ENCODE measurements at regions not wholly inside any gene's neighbourhood (a gene's known extent, or its start where the extent isn't known, plus 50 kb on each side); places are given as distances from the start of the nearest gene placed in this dataset.

DNA sequence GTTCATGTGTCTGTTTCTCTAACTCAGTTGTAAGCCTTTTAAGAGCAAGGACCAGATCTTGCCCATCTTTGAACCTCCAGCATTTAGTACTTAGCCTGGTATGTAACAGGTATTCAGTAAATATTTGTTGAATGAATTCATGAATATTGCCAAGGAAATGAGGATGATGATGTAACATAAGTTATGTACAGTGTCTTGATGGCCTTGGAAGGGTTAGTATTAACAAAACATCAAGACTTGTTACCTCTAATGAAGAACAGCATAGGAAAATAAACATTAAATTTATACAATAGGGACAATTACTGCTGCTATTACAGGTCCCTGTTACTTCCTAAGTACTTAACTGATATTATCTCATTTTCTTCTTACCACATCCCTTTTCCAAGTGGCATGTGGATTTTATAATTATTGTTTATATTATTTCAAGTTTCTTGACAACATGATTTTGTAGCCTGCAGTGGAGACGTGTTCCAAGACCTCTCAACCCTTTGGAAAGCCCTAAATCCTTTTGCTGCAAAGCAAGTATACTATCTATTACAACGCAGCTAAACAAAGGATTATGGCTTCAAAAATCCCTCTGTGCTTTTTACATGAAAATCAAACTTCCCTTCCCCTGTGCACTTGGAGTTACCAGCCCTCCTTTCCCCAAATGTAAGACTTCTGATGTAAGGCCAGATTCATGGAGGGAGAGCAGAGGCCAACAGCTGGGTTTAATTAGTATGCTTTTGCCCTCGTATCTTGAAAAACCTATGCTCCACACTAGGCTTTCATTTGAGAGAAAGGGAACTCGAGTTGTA lies 77.4 kb upstream of the SMIM36 start:
- no peak for DNase-seq
- peak overlapping the region in 2 of 4 donors; percentile 35 to 61 for H3K27ac ChIP-seq
- TF ChIP-seq CTCF (IDR thresholded peaks at IDR 0.05) (no peak), POLR2A (IDR thresholded peaks at IDR 0.05) (no peak)

DNA sequence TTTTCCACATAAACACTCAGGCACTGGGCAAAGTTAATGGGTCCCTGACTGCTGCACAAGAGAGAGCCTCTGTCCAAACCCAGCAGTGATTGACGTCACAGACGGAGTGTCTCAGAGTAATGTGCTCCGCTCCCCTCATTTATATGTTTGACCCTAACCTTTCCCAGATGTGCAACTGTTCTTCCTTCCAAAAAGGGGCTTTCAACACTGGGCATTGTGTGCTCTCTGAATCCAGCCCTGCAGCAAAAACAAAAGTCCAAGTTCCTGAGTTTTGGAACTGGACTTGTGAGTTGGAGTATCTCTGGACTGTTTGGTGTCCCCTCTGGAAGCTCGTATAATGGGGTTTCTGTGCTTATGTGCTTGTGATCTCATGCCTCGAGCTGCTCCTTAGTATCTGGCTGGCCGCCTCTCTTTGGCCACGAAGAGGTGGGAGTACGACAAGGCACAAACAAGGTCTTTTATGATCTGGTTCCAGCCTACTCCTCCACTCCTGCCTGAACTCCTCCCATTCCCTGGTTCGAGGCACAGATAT lies 76.4 kb upstream of the SMIM36 start:
- Histone ChIP-seq H3K27me3 (no peaks in the 10 kb centered on the region), H3K27ac (peak overlapping the region in 2 of 4 donors; percentile 35 to 61), H3K4me3 (no peak overlapping the region), H3K9me3 (no peaks in the 10 kb centered on the region), H3K36me3 (no peaks in the 10 kb centered on the region), H3K4me1 (peaks cover 0 to 10% (median 0%) of the 10 kb centered on the region in 4 donors)
- DNase-seq, result peak in 1 of 3 donors; percentile 54
- TF ChIP-seq CTCF (IDR thresholded peaks at IDR 0.05) (no peak), POLR2A (IDR thresholded peaks at IDR 0.05) (no peak)

More for the DNA sequence above, 77.4 kb upstream of the SMIM36 start:
- Histone ChIP-seq H3K4me3 (no peak overlapping the region), H3K36me3 (no peaks in the 10 kb centered on the region), H3K27me3 (no peaks in the 10 kb centered on the region), H3K4me1 (peaks cover 0 to 10% (median 0%) of the 10 kb centered on the region in 4 donors), H3K9me3 (no peaks in the 10 kb centered on the region)

DNA sequence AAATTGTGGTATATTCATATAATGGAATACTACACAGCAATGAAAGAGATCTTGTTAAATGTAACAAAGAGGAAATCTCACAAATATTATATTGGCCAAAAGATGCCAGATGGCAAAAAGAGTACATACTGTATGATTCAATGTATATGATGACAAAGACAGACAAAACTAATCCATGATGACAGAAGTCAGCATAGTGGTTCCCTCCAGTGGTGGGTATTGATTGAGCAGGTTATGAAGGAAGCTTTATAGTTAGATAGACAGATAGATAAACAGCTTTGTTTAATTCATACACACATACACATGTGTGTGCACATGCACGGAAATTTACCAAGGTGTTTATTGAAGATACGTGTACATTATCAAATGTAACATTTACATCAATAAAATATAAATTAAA lies 74.4 kb upstream of the SMIM36 start:
- TF ChIP-seq CTCF (IDR thresholded peaks at IDR 0.05) (no peak), POLR2A (IDR thresholded peaks at IDR 0.05) (no peak)
- no peaks in the 10 kb centered on the region for H3K36me3 ChIP-seq
- no peaks in the 10 kb centered on the region for H3K27me3 ChIP-seq
- peaks cover 0 to 10% (median 0%) of the 10 kb centered on the region in 4 donors for H3K4me1 ChIP-seq
- no peak for DNase-seq
- no peak overlapping the region for H3K27ac ChIP-seq
- no peaks in the 10 kb centered on the region for H3K9me3 ChIP-seq
- H3K4me3 ChIP-seq, result no peak overlapping the region

GRCh38 chr17:55584861-55585260 lies 73.6 kb upstream of the SMIM36 start:
- peaks cover 0 to 10% (median 0%) of the 10 kb centered on the region in 4 donors for H3K4me1 ChIP-seq

DNA sequence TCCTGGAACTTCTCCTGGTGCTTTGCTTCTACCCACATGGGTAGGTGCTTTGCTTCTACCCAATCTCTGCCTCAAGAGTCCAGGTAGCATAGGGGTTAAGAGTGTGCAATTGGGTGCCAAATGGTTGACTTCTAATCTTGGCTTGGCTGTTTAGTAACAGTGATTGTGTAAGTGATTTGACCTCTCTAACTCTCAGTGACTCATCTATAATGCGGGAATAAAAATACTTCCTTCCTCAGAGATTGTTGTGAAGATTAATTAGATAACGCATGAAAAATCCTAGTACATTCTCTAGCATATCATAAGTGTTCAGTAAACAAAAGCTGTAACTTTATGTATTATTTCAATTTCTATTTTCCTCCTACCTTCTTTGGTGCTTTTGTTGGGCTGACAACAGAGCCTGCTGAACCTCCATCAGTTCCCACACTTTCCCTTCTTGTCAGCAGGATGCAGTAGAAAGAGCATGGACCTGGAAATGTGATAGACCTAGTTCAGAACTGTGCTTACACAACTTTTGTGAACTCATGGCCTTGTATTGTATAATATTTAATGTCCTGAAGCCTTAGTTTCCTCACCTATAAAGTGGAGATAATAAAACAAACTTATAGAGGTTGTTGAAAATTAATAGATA lies 72.9 kb upstream of the SMIM36 start:
- Histone ChIP-seq H3K27me3 (no peaks in the 10 kb centered on the region), H3K4me3 (no peak overlapping the region), H3K9me3 (no peaks in the 10 kb centered on the region), H3K36me3 (no peaks in the 10 kb centered on the region), H3K4me1 (peaks cover 0 to 10% (median 0%) of the 10 kb centered on the region in 4 donors), H3K27ac (peak overlapping the region in 1 of 4 donors; percentile 27)
- DNase-seq, result no peak
- TF ChIP-seq CTCF (IDR thresholded peaks at IDR 0.05) (no peak), POLR2A (IDR thresholded peaks at IDR 0.05) (no peak)

More at GRCh38 chr17:55584861-55585260, 73.6 kb upstream of the SMIM36 start:
- Histone ChIP-seq H3K9me3 (no peaks in the 10 kb centered on the region), H3K27me3 (no peaks in the 10 kb centered on the region), H3K27ac (no peak overlapping the region), H3K36me3 (no peaks in the 10 kb centered on the region), H3K4me3 (no peak overlapping the region)
- no peak for TF ChIP-seq CTCF (IDR thresholded peaks at IDR 0.05)
- TF ChIP-seq POLR2A (IDR thresholded peaks at IDR 0.05), result no peak
- no peak for DNase-seq
